ENCODE measurements at regions not wholly inside any gene's neighbourhood (a gene's known extent, or its start where the extent isn't known, plus 50 kb on each side); places are given as distances from the start of the nearest gene placed in this dataset.
"Not testable (repeated sequence)": the region's sequence is repeated elsewhere in the genome, so short reads cannot be mapped to it uniquely, and the experiment has no call there.

DNA sequence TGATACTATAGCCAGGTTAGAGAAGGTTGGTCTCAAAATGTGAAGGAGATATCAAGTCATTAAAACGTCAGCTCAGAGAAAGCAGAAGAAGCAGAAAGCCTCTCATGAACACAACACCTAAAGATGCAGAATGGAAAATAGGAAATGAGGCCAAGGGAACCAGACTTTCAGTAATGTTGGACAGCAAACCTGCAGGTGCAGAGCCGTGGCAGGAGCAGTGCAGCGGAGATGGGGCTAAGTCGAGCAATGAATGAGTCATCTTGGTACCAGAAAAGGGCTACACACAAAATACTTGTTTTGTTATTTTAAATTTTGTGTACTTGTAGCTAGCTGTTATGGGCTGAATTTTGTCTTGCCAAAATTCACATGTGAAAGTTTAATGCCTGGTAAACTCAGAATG, 479.6 kb upstream of the POM121L12 start:
- no peaks in the 10 kb centered on the region for H3K4me1 ChIP-seq
- no peaks in the 10 kb centered on the region for H3K36me3 ChIP-seq
- H3K27me3 ChIP-seq, result no peaks in the 10 kb centered on the region
- 68 to 72% methylated on average over 3 to 4 of the region's 4 CpGs for WGBS, 2 donors (ENCODE audit: low coverage in 1 of 2)
- no peaks in the 10 kb centered on the region for H3K9me3 ChIP-seq
- no peak for DNase-seq
- in situ Hi-C loops (cut with MboI; ENCODE audit: low pct_ligation_motif_present in 1 of 4, low pct_unique_long_range_greater_than_20kb in 1 of 4, low sequenced_read_pairs in 3 of 4) (no loop called here), intact Hi-C loops (cut with DNase I; ENCODE audit: low total_unique reads) (no loop called here)
- TF ChIP-seq, protein P1, sequence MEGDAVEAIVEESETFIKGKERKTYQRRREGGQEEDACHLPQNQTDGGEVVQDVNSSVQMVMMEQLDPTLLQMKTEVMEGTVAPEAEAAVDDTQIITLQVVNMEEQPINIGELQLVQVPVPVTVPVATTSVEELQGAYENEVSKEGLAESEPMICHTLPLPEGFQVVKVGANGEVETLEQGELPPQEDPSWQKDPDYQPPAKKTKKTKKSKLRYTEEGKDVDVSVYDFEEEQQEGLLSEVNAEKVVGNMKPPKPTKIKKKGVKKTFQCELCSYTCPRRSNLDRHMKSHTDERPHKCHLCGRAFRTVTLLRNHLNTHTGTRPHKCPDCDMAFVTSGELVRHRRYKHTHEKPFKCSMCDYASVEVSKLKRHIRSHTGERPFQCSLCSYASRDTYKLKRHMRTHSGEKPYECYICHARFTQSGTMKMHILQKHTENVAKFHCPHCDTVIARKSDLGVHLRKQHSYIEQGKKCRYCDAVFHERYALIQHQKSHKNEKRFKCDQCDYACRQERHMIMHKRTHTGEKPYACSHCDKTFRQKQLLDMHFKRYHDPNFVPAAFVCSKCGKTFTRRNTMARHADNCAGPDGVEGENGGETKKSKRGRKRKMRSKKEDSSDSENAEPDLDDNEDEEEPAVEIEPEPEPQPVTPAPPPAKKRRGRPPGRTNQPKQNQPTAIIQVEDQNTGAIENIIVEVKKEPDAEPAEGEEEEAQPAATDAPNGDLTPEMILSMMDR (IDR thresholded peaks at IDR 0.05), result no peak
- TF ChIP-seq POLR2AphosphoS5 (IDR thresholded peaks at IDR 0.05), result no peak
- no peak for TF ChIP-seq EP300 (IDR thresholded peaks at IDR 0.05; ENCODE audit: low read depth)
- no peak for TF ChIP-seq POLR2A (IDR thresholded peaks at IDR 0.05)
- no peak overlapping the region for H3K4me3 ChIP-seq
- H3K27ac ChIP-seq, result no peak overlapping the region

DNA sequence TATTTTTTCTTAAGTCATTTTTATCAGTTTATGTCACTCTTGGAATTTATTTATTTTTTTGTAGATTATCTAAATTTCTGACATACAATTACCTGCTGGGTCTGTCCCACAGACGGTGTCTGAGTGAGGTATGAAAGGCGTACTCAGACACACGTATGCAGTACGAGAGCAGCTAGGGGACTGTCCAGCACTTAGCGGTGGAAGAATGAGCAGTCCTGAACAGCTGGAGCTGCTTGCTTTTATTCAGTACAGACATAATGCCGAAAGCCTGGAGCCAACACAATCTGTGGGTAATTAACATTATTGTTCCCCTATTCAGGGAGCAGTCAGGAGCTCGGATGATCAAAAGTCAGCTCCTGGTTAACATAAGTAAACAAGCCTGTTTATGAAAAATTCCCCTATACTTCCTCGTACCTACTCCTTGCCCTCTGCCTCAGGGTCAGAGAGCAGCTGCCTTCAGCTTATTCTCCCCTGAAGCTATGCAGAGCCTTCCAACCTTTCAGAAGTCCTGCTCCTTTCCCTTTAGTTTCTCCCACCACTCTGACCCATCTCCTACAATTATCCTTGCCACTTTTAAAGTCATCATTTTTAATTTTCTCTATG, 488.0 kb upstream of the POM121L12 start:
- DNase-seq, result no peak
- Histone ChIP-seq H3K4me3 (no peak overlapping the region), H3K27ac (no peak overlapping the region), H3K4me1 (no peaks in the 10 kb centered on the region), H3K27me3 (no peaks in the 10 kb centered on the region), H3K36me3 (no peaks in the 10 kb centered on the region), H3K9me3 (no peaks in the 10 kb centered on the region)
- TF ChIP-seq EP300 (IDR thresholded peaks at IDR 0.05; ENCODE audit: low read depth), result no peak
- no peak for TF ChIP-seq POLR2A (IDR thresholded peaks at IDR 0.05)
- TF ChIP-seq, protein P1 (IDR thresholded peaks at IDR 0.05), result no peak
- TF ChIP-seq POLR2AphosphoS5 (IDR thresholded peaks at IDR 0.05), result no peak
- in situ Hi-C loops (cut with MboI; ENCODE audit: low pct_ligation_motif_present in 1 of 4, low pct_unique_long_range_greater_than_20kb in 1 of 4, low sequenced_read_pairs in 3 of 4) (no loop called here), intact Hi-C loops (cut with DNase I; ENCODE audit: low total_unique reads) (no loop called here)
- WGBS, 2 donors (ENCODE audit: low coverage in 1 of 2), result 50 to 83% methylated on average over 4 to 8 of the region's 8 CpGs

DNA sequence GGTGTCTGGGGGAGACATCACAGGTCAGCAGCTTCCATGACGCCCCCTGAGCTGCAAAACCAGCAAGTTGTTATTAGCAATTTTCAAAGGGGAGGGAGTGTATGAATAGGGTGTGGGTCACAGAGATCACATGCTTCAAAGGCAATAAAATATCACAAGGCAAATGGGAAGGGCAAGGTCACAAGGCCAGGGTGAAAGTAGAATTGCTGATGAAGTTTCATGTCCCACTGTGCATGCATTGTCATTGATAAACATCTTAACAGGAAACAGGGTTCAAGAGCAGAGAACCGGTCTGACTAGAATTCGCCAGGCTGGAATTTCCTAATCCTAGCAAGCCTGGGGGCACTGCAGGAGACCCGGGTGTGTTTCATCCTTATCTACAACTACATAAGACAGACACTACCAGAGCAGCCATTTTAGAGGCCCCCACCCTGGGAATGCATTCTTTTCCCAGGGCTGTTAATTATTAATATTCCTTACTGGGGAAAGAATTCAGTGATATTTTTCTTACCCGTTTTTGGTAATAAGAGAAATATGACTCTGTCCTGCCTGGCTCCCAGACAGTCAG, 494.2 kb upstream of the POM121L12 start:
- WGBS, 2 donors (ENCODE audit: low coverage in 1 of 2), result 46 to 49% methylated on average over 2 to 5 of the region's 5 CpGs
- H3K9me3 ChIP-seq; DNase-seq; H3K36me3 ChIP-seq; in situ Hi-C loops (cut with MboI; ENCODE audit: low pct_ligation_motif_present in 1 of 4, low pct_unique_long_range_greater_than_20kb in 1 of 4, low sequenced_read_pairs in 3 of 4); H3K27ac ChIP-seq; H3K4me1 ChIP-seq; intact Hi-C loops (cut with DNase I; ENCODE audit: low total_unique reads); H3K27me3 ChIP-seq; H3K4me3 ChIP-seq: not testable (repeated sequence)

DNA sequence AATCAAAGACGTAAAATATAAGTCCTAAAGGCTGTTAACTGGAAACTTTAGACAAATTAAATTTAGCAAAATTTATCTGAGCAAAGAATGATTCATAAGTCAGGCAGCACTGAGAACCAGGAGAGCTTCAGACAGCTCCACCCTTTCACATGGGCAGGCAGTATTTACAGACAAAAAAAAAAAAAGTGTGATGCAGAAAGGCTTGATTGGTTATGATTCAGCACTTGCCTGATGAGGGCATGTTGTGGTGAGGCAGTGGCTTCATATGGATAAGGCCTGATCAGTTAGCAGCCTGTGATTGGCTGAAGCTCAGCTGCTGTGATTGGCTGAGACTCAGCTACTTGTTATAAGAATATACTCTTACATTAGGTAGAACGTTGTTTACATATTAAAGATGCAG, 495.4 kb upstream of the POM121L12 start:
- in situ Hi-C loops (cut with MboI; ENCODE audit: low pct_ligation_motif_present in 1 of 4, low pct_unique_long_range_greater_than_20kb in 1 of 4, low sequenced_read_pairs in 3 of 4) (no loop called here), intact Hi-C loops (cut with DNase I; ENCODE audit: low total_unique reads) (no loop called here)
- Histone ChIP-seq H3K4me1 (no peaks in the 10 kb centered on the region), H3K9me3 (no peaks in the 10 kb centered on the region), H3K27ac (no peak overlapping the region), H3K27me3 (no peaks in the 10 kb centered on the region), H3K36me3 (no peaks in the 10 kb centered on the region), H3K4me3 (no peak overlapping the region)
- TF ChIP-seq POLR2A (IDR thresholded peaks at IDR 0.05) (no peak), POLR2AphosphoS5 (IDR thresholded peaks at IDR 0.05) (no peak), EP300 (IDR thresholded peaks at IDR 0.05; ENCODE audit: low read depth) (no peak)
- TF ChIP-seq, protein P1 (IDR thresholded peaks at IDR 0.05), result no peak
- WGBS, 2 donors (ENCODE audit: low coverage in 1 of 2), result 64 to 83% methylated on average over 1 to 2 of the region's 2 CpGs
- no peak for DNase-seq

DNA sequence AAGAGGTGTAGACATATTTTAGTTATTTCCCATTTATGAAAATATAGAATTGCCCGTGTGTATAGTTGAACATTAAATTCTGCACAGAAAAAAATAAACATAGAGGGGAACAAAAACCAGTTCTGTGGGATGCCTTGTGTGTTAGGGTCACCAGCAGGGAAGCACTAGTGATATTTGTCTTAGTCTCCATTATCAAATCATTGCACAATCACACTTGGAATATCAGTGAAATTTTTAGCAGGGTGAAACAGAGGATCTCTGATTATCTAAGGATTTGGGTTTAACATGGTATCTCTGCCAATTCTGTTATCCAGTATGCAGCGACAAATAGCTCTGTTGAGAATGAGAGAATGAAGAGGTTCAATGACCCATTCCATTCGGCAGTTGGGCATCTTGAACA, 496.0 kb upstream of the POM121L12 start:
- WGBS, 2 donors (ENCODE audit: low coverage in 1 of 2), result 72 to 74% methylated on average over 3 of the region's 3 CpGs
- Histone ChIP-seq H3K9me3 (no peaks in the 10 kb centered on the region), H3K27ac (no peak overlapping the region), H3K27me3 (no peaks in the 10 kb centered on the region), H3K4me3 (no peak overlapping the region), H3K4me1 (no peaks in the 10 kb centered on the region), H3K36me3 (no peaks in the 10 kb centered on the region)
- no peak for DNase-seq
- intact Hi-C loops (cut with DNase I; ENCODE audit: low total_unique reads) (no loop called here), in situ Hi-C loops (cut with MboI; ENCODE audit: low pct_ligation_motif_present in 1 of 4, low pct_unique_long_range_greater_than_20kb in 1 of 4, low sequenced_read_pairs in 3 of 4) (no loop called here)
- TF ChIP-seq POLR2AphosphoS5 (IDR thresholded peaks at IDR 0.05) (no peak), EP300 (IDR thresholded peaks at IDR 0.05; ENCODE audit: low read depth) (no peak), POLR2A (IDR thresholded peaks at IDR 0.05) (no peak)
- TF ChIP-seq, protein P1 (IDR thresholded peaks at IDR 0.05), result no peak
